H1 (cell line): ENCODE measurements at regions not wholly inside any gene's neighbourhood (a gene's known extent, or its start where the extent isn't known, plus 50 kb on each side); places are given as distances from the start of the nearest gene placed in this dataset.

Experiments
- CBX8 ChIP-seq: fragments of 300-800, 300-1000 bp; sonication (generic); IDR thresholded peaks from 2 replicates; pipeline ENCODE4 v1.7.1; 2016; ENCODE audit warnings: low read depth, low read length, borderline replicate concordance
- GABPA ChIP-seq: IDR thresholded peaks from 2 replicates; pipeline ENCODE4 v1.6.1; 2011; ENCODE audit warnings: mild to moderate bottlenecking, low read length, moderate library complexity, borderline replicate concordance; ENCODE audit not compliant: insufficient read depth
- HDAC2 ChIP-seq, 2 experiments: fragments of 300-600 bp in 1 of 2; sonication (generic) in 1 of 2; IDR thresholded peaks; 2 replicates each; pipeline ENCODE4 v1.6.1; 2011 to 2012; ENCODE audit warnings: low read depth in 2 of 2, low read length in 2 of 2, mild to moderate bottlenecking in 2 of 2, moderate library complexity in 2 of 2, borderline replicate concordance in 1 of 2, inconsistent platforms in 1 of 2
- KDM1A ChIP-seq: fragments of 200-600, 300-600 bp; sonication (generic); IDR thresholded peaks from 2 replicates; pipeline ENCODE4 v1.7.1; 2016; ENCODE audit warnings: mild to moderate bottlenecking, low read length, borderline replicate concordance
- SIRT6 ChIP-seq: IDR thresholded peaks from one replicate; pipeline ENCODE4 v1.7.1; 2012; ENCODE audit warnings: low read length, inconsistent platforms

- TF ChIP-seq CBX8 (no peak), SIRT6 (no peak), HDAC2 (IDR thresholded peaks at IDR 0.05; ENCODE audit: borderline replicate concordance in 1 of 2, low read depth in 2 of 2, low read length in 2 of 2) (no peak), GABPA (no peak), KDM1A (no peak)
Measured at GRCh38 chr7:153188630-153189029, 429.1 kb downstream of the ACTR3B start (continued).
